ENCODE measurements at regions not wholly inside any gene's neighbourhood (a gene's known extent, or its start where the extent isn't known, plus 50 kb on each side); places are given as distances from the start of the nearest gene placed in this dataset.
A peak's percentile ranks its signal among the peaks of the same experiment; 100 is the strongest.

- no peak for TF ChIP-seq CTCF (IDR thresholded peaks at IDR 0.05; ENCODE audit: low read depth, low read length)
- no peak for DNase-seq (ENCODE audit: low read depth in 2 of 2)
- no peak overlapping the region for H3K4me3 ChIP-seq (replicated peaks in 1 of 2; ENCODE audit: low read depth in 2 of 2, low read length in 2 of 2)
These were observed 244.8 kb upstream of the NEIL3 start for GRCh38 chr4:177064729-177065394.

GRCh38 chr4:177066746-177067145, 242.9 kb upstream of the NEIL3 start:
- H3K4me3 ChIP-seq (replicated peaks in 1 of 2; ENCODE audit: low read depth in 2 of 2, low read length in 2 of 2) = no peak overlapping the region
- TF ChIP-seq CTCF (IDR thresholded peaks at IDR 0.05; ENCODE audit: low read depth, low read length) = no peak
- no peak for DNase-seq (ENCODE audit: low read depth in 2 of 2)

- peak in 1 of 2 donors; percentile 43 for DNase-seq (ENCODE audit: low read depth in 2 of 2)
- H3K4me3 ChIP-seq (replicated peaks in 1 of 2; ENCODE audit: low read depth in 2 of 2, low read length in 2 of 2) = no peak overlapping the region
- no peak for TF ChIP-seq CTCF (IDR thresholded peaks at IDR 0.05; ENCODE audit: low read depth, low read length)
These were observed 239.1 kb upstream of the NEIL3 start for GRCh38 chr4:177070533-177071058.

GRCh38 chr4:177077095-177077971, 232.3 kb upstream of the NEIL3 start:
- DNase-seq (ENCODE audit: low read depth in 2 of 2) = no peak
- no peak overlapping the region for H3K4me3 ChIP-seq (replicated peaks in 1 of 2; ENCODE audit: low read depth in 2 of 2, low read length in 2 of 2)
- no peak for TF ChIP-seq CTCF (IDR thresholded peaks at IDR 0.05; ENCODE audit: low read depth, low read length)

- TF ChIP-seq CTCF (IDR thresholded peaks at IDR 0.05; ENCODE audit: low read depth, low read length) = no peak
- no peak for DNase-seq (ENCODE audit: low read depth in 2 of 2)
- no peak overlapping the region for H3K4me3 ChIP-seq (replicated peaks in 1 of 2; ENCODE audit: low read depth in 2 of 2, low read length in 2 of 2)
These were observed 230.3 kb upstream of the NEIL3 start for GRCh38 chr4:177079327-177079726.

GRCh38 chr4:177080388-177080787, 229.3 kb upstream of the NEIL3 start:
- no peak for DNase-seq (ENCODE audit: low read depth in 2 of 2)
- TF ChIP-seq CTCF (IDR thresholded peaks at IDR 0.05; ENCODE audit: low read depth, low read length) = no peak
- no peak overlapping the region for H3K4me3 ChIP-seq (replicated peaks in 1 of 2; ENCODE audit: low read depth in 2 of 2, low read length in 2 of 2)
